ENCODE measurements at regions not wholly inside any gene's neighbourhood (a gene's known extent, or its start where the extent isn't known, plus 50 kb on each side); places are given as distances from the start of the nearest gene placed in this dataset.

DNA sequence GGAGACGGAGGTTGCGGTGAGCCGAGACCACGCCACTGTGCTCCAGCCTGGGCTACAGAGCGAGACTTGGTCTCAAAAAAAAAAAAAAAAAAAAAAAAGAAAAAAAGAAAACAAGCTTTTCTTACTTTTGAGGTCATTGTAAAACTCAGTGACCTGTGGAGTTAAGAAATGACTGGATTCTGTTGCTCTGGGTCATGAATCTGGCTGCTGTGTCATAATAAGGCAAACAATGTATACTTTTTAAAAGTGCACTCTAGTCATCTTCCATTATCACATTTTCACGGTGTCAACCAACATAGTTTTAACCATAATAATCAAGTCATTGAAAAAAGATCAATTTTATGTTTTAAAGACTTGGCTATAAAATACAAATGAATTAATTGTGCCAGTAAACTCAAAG, 1186.6 kb downstream of the DIAPH3 start:
- H3K4me3 ChIP-seq (ENCODE audit: low read length): no peak overlapping the region

DNA sequence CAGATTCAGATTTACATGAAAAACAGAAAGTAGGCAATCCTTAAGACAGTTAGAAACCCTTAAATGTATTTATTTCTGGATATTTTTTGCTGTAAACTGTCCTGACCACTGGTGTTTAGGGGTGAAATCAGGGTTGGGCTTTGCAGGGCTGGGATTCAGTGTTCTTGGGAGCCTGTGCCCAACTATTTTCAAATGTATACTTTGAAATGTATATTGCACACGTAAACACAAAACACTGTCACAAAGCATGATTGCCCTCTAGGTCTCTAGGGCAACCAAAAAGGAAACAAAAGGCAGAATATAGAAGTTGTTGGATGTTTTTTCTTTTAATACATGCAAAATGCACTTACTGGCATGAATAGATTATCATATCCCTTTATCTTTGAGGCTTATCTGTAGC, 1185.4 kb downstream of the DIAPH3 start:
- no peaks in the 10 kb centered on the region for H3K9me3 ChIP-seq (ENCODE audit: low read length)
- no peak overlapping the region for H2AFZ ChIP-seq (ENCODE audit: low read depth, low read length)
- no peaks in the 10 kb centered on the region for H3K9me2 ChIP-seq (ENCODE audit: insufficient read depth, low read length)
- H3K9ac ChIP-seq (ENCODE audit: low read length): no peak overlapping the region
- H3K79me2 ChIP-seq (replicated peaks; ENCODE audit: insufficient read depth, low read length): no peaks in the 10 kb centered on the region
- no peak overlapping the region for H3K4me2 ChIP-seq (ENCODE audit: low read length)
- H3F3A ChIP-seq (ENCODE audit: insufficient read depth, low read length, poor library complexity, severe bottlenecking): no peaks in the 10 kb centered on the region
- no peak overlapping the region for H3K4me3 ChIP-seq (ENCODE audit: low read length)
- TF ChIP-seq SMC3 (conservative IDR thresholded peaks at IDR 0.05; ENCODE audit: poor library complexity) (no peak), TAF1 (IDR thresholded peaks at IDR 0.05; ENCODE audit: low read depth) (no peak), EZH2 (IDR thresholded peaks at IDR 0.05; ENCODE audit: borderline replicate concordance, insufficient read depth, low read length, poor library complexity, severe bottlenecking) (no peak), RAD21 (conservative IDR thresholded peaks at IDR 0.05) (no peak), EP300 (conservative IDR thresholded peaks at IDR 0.05; ENCODE audit: poor library complexity, severe bottlenecking) (no peak), POLR2AphosphoS5 (IDR thresholded peaks at IDR 0.05) (no peak), MXI1 (conservative IDR thresholded peaks at IDR 0.05; ENCODE audit: poor library complexity, severe bottlenecking) (no peak)
- TF ChIP-seq, protein P1, sequence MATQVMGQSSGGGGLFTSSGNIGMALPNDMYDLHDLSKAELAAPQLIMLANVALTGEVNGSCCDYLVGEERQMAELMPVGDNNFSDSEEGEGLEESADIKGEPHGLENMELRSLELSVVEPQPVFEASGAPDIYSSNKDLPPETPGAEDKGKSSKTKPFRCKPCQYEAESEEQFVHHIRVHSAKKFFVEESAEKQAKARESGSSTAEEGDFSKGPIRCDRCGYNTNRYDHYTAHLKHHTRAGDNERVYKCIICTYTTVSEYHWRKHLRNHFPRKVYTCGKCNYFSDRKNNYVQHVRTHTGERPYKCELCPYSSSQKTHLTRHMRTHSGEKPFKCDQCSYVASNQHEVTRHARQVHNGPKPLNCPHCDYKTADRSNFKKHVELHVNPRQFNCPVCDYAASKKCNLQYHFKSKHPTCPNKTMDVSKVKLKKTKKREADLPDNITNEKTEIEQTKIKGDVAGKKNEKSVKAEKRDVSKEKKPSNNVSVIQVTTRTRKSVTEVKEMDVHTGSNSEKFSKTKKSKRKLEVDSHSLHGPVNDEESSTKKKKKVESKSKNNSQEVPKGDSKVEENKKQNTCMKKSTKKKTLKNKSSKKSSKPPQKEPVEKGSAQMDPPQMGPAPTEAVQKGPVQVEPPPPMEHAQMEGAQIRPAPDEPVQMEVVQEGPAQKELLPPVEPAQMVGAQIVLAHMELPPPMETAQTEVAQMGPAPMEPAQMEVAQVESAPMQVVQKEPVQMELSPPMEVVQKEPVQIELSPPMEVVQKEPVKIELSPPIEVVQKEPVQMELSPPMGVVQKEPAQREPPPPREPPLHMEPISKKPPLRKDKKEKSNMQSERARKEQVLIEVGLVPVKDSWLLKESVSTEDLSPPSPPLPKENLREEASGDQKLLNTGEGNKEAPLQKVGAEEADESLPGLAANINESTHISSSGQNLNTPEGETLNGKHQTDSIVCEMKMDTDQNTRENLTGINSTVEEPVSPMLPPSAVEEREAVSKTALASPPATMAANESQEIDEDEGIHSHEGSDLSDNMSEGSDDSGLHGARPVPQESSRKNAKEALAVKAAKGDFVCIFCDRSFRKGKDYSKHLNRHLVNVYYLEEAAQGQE (IDR thresholded peaks at IDR 0.05; ENCODE audit: borderline replicate concordance): no peak
- TF ChIP-seq, protein P2, sequence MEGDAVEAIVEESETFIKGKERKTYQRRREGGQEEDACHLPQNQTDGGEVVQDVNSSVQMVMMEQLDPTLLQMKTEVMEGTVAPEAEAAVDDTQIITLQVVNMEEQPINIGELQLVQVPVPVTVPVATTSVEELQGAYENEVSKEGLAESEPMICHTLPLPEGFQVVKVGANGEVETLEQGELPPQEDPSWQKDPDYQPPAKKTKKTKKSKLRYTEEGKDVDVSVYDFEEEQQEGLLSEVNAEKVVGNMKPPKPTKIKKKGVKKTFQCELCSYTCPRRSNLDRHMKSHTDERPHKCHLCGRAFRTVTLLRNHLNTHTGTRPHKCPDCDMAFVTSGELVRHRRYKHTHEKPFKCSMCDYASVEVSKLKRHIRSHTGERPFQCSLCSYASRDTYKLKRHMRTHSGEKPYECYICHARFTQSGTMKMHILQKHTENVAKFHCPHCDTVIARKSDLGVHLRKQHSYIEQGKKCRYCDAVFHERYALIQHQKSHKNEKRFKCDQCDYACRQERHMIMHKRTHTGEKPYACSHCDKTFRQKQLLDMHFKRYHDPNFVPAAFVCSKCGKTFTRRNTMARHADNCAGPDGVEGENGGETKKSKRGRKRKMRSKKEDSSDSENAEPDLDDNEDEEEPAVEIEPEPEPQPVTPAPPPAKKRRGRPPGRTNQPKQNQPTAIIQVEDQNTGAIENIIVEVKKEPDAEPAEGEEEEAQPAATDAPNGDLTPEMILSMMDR (IDR thresholded peaks at IDR 0.05; ENCODE audit: poor library complexity, severe bottlenecking): no peak
- H3K27me3 ChIP-seq (ENCODE audit: insufficient read depth, low read depth, low read length): no peaks in the 10 kb centered on the region
- no peak overlapping the region for H3K27ac ChIP-seq (ENCODE audit: low read length)
- no peaks in the 10 kb centered on the region for H3K36me3 ChIP-seq (ENCODE audit: insufficient read depth, low read length)
- no peaks in the 10 kb centered on the region for H4K20me1 ChIP-seq (ENCODE audit: insufficient read depth)

More for the DNA sequence above, 1186.6 kb downstream of the DIAPH3 start:
- no peak for TF ChIP-seq RAD21 (conservative IDR thresholded peaks at IDR 0.05)
- TF ChIP-seq EZH2 (IDR thresholded peaks at IDR 0.05; ENCODE audit: borderline replicate concordance, insufficient read depth, low read length, poor library complexity, severe bottlenecking): no peak
- TF ChIP-seq POLR2AphosphoS5 (IDR thresholded peaks at IDR 0.05): no peak
- TF ChIP-seq EP300 (conservative IDR thresholded peaks at IDR 0.05; ENCODE audit: poor library complexity, severe bottlenecking): no peak
- no peak for TF ChIP-seq SMC3 (conservative IDR thresholded peaks at IDR 0.05; ENCODE audit: poor library complexity)
- TF ChIP-seq, protein P2 (IDR thresholded peaks at IDR 0.05; ENCODE audit: poor library complexity, severe bottlenecking): no peak
- no peak for TF ChIP-seq MXI1 (conservative IDR thresholded peaks at IDR 0.05; ENCODE audit: poor library complexity, severe bottlenecking)
- no peak for TF ChIP-seq TAF1 (IDR thresholded peaks at IDR 0.05; ENCODE audit: low read depth)
- H2AFZ ChIP-seq (ENCODE audit: low read depth, low read length): no peak overlapping the region
- no peaks in the 10 kb centered on the region for H3K36me3 ChIP-seq (ENCODE audit: insufficient read depth, low read length)
- H3K27me3 ChIP-seq (ENCODE audit: insufficient read depth, low read depth, low read length): no peaks in the 10 kb centered on the region
- no peaks in the 10 kb centered on the region for H3K9me2 ChIP-seq (ENCODE audit: insufficient read depth, low read length)
- no peaks in the 10 kb centered on the region for H3K9me3 ChIP-seq (ENCODE audit: low read length)
- no peaks in the 10 kb centered on the region for H3F3A ChIP-seq (ENCODE audit: insufficient read depth, low read length, poor library complexity, severe bottlenecking)
- H3K4me2 ChIP-seq (ENCODE audit: low read length): no peak overlapping the region
- no peaks in the 10 kb centered on the region for H3K79me2 ChIP-seq (replicated peaks; ENCODE audit: insufficient read depth, low read length)
- no peak overlapping the region for H3K9ac ChIP-seq (ENCODE audit: low read length)
- H4K20me1 ChIP-seq (ENCODE audit: insufficient read depth): no peaks in the 10 kb centered on the region
- H3K27ac ChIP-seq (ENCODE audit: low read length): no peak overlapping the region
